HG03159 (cell line): ENCODE measurements at regions not wholly inside any gene's neighbourhood (a gene's known extent, or its start where the extent isn't known, plus 50 kb on each side); places are given as distances from the start of the nearest gene placed in this dataset.

ENCODE experiments used
- ATAC-seq: cut with Tn5 transposase; IDR thresholded peaks from one replicate; pipeline ENCODE4 v1.9.1; 2021; ENCODE audit warnings: mild to moderate bottlenecking, moderate library complexity; ENCODE audit not compliant: unreplicated experiment

DNA sequence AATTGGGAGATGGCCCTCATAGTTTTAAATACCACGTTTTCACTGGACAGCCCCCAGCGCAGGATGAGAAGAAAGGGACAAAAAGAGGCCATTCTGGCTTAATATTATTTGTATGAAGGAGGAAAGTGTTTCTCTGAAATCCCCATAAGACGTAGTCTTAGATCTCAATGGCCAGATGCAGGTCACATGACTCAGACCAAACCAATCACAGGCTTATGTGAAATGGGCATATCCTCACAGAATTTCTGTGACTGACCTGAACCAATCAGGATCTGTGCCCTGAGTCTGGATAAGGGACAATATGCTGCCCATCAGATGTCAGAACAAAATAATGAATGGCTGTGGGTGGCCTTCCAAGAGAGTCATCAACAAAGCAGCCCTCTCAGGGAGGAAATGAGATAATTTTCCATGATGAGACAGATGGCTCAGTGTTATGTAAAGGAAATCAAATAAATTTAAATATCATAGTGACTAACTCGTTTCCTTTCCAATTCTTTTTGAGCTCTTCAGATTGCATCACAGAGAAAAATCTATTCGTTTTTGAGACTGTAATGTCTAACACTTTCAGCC, 1009.5 kb upstream of the TMEM132C start:
- ATAC-seq = no peak

DNA sequence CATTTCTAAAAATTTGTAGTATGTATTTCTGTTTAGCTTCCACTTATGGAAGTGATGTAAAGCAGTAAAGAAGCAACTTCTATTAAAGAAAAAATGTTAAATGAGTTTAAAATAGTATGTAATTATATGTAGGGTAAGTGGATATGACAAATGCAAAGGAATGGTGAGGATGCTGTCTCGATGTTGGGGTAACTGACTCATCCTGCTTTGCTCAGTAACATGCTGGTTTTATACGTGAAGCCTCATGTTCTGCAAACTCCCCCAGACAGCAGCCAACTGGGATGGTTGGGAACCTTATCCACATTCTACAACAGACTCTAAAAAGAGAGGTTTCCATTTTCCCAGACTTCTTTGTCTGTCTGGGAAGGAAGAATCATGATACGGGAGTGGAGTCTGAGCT, 1006.4 kb upstream of the TMEM132C start:
- no peak for ATAC-seq

DNA sequence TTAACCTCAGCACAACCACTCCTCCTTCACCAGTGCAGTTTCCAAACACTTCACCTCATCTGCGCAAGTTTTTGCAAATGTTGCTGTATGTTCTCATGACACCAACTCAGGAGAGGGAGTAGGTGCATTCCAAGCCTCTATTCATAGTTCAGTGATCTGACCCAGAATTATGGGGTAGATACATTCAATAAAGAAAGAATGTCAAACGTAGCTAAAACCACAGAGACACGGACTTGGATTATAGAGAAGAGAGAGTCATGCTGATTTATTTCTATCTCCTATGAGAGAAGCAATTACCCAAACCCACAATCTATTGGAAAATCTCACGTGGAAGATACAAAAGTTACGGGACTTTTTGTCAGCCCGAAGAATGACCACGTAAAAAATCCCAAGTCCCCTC, 1006.0 kb upstream of the TMEM132C start:
- ATAC-seq = no peak

DNA sequence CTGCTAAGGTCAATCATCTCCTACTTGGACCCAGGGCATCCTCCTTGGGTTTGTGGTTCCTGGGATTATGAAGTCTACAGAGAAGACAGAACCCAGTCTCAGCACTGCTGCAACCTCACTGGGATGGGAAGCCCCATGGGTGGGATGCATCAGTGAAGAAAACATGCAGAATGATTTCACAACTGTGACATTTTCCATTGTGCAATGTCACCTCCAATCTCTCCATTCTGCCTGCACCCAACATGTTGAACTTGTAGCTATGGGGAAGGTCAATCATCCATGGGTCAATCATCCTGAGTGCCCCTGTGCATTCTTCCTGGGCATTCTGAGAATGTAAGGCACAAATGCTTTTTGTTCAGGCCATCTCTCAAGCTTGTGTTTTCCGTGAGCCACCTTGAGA, 1004.4 kb upstream of the TMEM132C start:
- no peak for ATAC-seq

DNA sequence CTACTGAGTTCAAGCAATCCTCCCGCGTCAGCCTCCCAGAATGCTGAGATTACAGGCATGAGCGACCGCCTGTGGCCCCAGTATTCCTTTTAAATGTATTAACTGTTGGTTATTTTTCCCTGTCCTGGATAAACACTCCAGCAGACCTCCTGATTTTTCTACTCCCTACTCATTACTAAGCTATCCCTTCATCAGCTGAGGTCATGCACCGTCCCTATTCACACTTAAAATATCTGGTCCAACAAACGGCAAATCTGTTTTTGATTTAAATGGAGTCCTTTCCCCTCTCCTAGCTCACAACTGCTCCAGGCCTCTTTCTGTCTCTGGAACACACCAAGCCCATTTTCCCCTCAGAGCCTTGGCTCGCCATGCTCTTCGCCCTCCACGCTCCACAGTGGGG, 1003.3 kb upstream of the TMEM132C start:
- ATAC-seq = no peak

DNA sequence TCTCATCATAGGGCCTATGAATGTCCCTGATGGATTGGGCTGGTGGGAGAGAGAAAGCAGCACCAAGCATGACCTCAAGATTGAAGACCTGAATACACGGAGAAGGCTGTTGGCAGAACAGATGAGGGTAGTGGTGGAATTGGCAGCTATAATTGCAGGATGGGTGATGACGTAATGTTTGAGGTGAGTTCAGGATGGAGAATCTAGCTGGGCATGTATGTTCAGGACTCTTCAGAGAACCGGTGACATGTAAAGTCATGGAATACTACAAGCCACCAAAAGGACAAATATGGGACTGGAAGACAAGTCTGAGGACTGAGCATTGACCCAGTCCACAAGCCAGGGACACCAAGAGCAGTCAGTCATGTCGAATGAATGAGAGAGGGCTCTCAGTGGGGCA, 999.8 kb upstream of the TMEM132C start:
- ATAC-seq = no peak

DNA sequence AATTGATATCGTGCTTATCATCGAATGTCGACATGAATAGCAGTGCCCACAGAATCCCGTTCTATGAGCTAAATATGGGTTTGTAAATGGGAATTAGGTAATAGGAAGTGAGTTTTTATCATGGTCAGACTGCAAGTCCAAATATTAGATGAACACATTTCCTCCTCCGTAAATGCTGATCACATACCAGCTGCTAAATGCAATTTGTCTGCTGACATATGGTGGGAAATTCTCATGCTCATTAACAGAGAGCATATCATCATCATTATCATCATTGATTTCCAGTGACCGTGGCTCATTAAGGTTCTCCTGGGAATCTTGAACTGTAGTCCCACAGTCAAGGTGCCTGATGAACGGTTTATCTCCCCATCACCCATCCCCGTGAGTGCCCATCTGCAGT, 998.8 kb upstream of the TMEM132C start:
- no peak for ATAC-seq

DNA sequence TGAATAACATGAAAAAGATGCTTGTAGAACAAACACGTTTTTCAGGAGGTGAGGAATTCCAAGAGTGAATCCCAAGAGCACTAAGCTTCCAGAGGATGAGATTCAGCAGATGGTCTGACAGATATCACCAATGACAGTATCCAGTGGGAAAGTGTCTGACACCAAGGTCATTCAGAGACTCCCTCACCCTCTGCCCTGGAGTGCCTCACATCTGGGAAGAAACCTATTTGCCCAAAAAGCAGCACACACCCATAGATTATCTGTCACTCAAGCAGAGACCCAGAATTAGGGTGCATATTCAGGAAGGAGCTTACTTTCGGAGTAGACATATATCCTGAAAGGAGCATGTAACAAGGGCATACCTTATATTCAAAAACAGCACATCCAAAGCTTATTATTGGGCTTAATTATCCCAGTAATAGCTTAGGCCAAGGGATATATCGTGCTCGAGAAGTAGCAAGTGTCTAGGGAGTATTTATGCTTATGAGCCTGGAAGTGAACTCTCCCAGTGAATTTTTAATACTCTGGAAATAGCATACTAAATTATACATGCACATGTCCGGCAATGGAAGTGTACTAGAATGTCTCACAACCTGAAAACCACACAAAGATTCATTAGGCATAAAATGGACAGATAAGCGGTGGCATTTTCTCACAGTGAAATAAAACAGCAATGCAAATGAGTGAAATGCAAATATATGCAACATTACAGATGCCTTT, 998.1 kb upstream of the TMEM132C start:
- ATAC-seq = no peak

DNA sequence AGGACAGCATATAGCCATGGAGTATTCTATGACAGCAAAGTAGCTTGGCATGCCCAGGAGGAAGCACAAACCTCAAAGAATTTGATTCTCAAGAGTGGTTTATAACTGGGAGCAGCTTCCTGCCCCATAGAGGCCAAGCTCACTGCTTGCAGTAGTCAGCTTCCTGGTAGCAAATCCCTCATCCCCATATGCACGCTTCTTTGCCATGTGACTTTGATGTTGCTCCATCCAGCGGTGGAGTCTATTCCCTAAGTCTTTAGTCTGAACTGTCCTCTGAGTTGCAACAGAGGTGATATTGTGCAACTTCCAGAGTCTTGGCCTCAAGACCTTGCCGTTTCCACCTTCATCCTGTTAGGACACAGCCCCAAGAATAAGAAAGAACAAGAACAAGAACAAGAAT, 996.8 kb upstream of the TMEM132C start:
- no peak for ATAC-seq

DNA sequence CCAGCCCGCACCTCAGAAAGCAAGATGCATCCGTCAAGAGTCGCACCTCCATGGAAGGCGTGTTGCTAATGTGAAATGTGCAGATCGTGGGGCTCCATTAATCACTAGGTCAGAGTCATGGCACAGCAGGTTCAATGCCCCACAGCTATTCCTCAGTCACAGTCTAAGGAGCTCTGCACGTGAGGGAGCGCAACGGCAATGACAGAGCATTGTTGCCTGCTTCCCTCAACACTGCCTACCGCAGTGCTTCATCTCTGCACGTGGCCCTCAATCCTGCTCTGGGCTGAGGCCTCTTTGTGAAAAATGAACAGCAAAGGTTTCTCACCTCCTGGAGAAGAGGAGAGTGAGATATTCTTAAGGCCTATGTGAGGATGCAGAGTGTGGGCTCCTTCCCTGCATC, 995.2 kb upstream of the TMEM132C start:
- ATAC-seq = no peak

DNA sequence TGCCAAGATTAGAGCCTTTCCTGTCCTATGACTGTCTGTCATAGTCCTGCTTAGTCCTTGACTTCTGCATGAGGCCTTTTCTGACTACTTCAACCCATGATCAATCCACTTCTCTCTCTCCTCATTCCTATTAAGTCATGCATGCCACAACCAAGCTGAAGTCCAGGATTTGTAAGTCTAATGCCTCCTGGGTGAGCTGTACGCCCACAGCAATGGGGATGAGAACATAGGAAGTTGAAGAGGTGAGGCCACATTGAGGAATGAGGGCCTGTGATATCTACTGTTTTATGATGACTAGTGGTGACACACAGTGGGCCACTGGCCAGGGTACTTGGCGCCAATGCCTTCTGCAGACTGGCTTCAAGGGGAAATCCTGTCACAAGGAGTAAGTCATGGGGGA, 994.1 kb upstream of the TMEM132C start:
- ATAC-seq = no peak

DNA sequence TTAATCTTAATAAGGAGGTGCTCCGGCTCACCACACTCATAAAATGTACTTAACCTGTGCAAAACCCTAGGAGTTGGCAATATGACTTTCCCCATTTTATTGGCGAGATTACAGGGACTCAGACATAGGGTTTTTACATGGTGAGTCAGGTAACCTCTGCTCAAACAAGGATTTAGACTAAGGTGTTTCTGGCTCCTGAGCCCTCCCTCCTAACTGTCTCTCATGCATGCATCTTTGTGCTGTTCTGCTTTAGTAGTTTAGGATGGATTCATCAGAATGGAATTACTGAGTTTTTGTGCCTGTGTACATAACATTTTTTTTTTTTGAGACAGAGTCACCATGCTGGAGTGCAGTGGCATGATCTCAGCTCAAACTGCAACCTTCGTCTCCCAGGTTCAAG, 993.3 kb upstream of the TMEM132C start:
- no peak for ATAC-seq

DNA sequence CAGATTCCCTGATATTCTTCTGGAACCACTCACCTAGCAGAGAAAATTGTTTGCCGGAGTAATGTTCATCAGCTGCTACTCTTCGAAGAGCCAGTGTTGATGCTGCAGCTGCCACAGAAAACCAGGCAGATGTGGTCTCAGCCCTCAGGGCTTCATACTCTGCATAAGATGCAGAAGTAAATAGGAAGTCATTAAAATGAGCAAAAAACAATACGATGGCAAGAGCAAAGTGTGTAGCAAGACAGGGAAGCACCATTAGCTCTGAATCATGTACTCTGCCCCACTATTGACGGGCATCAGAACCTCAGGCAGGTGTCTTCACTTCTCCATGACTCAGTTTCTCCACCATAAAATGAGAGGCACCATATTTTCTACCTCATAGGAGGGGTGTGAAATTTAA, 991.6 kb upstream of the TMEM132C start:
- no peak for ATAC-seq

DNA sequence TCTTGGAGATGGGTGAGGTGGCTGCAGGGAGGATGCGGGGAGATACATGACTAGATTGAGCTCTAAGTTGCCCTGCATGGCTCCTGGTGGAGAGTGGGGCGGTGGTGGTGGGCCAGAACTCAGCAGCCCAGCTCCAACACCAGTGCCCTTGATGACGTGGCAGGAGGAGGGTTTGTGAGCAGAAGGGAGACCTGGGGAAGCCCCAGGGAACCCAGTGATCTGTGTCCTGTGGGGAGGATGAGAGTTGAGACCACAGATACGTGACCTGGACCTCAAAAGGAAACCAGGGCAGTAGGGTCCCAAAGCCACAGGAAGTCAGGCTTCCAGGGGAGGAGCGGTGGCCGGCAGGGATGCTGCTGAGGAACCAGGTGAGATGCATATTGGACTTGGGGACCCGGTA, 989.1 kb upstream of the TMEM132C start:
- ATAC-seq = no peak

DNA sequence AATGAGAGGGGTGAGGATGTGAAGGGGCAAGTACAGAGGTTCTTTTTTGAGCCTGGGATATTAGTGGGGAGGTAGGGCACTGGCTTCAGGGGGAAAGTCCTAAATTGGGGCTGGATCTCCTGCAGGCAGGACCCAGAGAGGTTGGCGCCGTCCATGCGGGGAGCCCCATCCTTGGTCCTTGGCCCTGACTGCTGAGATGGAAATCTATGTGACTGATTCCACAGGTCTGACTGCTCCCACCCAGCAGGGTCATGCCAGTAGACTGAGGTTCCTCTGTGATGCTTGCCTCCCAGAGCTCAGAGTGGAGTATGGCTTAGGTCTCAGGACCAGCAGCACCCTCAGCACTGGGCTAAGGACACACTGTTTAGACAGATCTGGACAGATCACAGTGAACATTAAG, 988.6 kb upstream of the TMEM132C start:
- ATAC-seq = no peak

DNA sequence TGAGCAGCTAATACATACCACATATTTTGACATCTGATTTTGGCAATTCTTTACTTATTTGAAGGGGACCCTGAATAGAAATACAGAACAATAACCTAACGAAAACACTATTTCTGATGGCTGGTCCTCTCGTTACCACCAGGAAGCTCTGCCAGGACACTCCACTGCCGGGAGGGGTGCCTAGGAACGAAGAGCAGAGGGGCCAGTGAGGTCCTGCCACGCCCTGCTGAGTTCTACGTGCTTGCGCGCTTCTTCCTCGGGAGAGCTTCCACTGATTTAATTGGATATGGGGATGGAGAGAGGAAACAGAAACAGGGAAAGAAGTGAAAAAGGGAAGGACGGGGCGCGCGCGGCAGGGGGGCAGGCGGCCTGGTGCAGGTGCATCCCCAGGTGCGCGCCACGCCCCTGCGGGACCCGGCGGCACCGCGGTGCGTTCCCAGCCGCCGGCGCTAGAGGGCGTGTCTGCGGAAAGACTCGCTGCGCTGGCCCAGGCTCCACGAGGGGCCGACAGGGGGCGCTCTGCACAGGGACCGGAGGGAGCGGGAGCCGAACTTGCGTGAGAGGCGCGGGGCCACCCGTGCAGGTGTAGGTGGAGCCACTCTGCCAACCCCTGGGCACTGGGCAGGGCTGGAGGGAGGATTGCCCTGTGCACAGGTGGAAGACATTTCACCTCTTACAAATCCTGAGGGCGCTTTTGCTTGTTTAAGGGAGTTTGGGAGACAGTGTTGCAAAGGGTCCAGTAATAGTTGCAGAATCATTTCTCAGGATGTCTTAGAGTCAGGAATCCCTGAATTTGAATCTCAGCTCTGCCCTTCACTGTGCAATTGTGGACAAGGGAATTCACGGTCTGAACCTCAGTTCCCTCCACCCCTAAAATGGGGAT, 986.3 kb upstream of the TMEM132C start:
- ATAC-seq = peak; percentile 88

DNA sequence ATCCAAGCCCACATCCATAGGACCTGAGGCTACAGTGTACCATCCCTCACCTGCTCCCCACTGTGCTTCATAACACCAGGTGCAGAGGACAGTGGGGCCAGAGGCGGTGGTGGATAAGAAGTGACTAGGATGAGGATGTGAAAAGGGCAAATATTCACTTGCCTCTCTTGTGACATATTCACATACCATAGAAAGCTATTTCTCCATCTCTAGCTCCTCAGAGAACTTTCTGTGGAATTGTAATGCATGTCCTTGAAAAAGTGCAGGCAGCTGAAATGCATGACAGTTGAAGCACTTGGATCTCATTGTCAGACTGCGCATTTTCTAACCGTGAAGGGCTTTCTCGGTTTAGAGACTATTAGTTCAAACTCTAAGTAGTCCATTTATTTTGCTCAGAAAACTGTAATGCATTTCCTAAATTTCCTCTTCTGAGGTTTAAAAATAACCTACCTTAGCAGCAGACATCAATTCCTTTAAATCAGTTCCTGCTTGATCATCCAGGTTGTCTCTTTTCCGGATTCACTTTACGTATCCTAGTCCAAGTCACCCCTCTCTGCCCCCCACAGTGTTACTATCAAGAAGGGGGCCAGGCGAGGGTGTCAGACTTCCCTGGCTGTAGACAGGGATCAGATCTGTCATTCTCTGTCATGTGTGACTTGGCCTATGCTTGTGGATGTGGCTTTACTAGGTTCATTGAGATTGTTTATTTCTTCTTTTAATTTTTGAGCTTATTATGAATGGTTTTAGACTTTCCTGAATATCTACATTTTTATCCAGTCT, 984.0 kb upstream of the TMEM132C start:
- ATAC-seq = no peak

DNA sequence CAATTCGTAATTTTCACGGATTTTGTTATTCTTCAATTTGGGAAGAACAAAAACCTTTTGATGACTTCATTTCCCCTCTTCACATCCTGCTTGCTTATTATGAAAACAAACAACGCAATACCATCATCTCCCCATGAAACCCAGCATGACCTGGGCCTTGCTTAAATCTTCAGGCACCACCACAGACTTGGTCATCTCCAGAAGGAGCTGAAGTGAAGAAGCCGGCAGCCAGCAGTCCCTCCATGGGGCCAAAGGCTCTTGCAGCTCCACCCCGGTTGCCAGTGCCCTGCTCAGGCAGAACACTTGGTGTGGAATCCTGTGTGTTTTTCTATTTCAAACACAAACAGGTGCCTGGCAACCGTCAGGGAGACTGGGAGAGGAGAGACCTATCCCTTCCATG, 982.9 kb upstream of the TMEM132C start:
- ATAC-seq = no peak

DNA sequence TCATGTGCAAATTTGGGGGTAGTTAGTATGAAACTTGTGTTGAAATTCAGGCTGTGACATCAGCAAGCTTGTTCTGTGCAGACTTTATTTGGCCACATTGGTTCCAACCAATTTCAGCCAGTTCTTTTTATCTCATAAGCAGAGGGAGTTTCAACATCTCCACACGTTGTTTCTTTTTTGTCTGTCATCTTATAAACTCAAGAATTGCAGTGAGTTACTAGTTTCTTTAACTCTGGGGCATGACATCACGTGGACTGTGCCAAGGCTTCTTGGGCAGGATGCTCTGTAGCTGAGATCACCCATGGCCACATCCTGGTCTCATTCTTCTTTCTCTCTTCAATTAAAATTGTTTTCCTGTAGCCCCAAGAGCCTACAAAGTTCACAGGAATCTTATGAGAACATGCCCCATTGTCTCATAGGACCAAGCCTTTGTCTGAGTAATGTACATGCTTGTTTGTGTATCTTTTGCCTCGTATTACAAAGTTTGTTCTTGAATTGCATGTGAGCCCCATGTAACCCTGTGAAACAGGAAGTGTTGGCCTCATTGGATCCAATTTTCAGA, 982.0 kb upstream of the TMEM132C start:
- no peak for ATAC-seq

DNA sequence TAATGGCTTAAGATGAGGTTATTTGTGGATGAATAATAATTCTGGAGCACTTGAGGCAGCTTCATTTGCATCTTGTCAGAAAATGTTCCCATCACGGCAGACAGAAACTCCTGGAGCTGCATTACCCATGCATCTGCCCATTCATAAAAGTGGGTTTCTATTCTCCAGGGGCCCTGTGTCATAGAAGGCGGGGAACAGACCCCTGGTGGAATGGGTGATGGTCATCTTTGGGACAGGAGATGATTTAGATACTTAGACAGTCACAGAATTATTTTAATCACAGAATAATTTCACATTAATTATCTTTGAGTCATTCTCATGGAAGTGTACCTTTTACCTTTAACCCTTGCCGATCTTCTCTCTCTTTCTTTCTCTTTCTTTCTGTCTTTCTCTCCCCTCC, 980.7 kb upstream of the TMEM132C start:
- no peak for ATAC-seq

DNA sequence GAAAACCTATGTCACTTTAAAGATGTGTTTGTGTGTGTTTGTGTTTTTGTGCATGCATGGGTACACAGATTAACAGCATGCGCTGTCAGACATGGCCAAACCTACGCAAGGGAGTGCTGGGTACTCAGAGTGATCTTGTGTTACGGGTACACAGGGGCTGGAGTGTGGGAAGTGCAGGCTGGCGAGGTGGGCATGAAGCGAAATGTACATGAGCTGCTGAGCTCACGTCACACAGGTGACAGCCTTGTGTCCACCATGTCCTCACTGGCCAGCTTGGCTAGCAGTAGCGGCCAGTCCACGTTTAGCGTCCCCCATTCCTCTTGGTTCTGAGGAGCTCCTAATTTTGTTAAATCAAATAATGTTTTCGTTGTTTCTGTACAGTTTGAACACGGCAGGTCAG, 979.7 kb upstream of the TMEM132C start:
- no peak for ATAC-seq
